K562 (cell line): ENCODE measurements at regions not wholly inside any gene's neighbourhood (a gene's known extent, or its start where the extent isn't known, plus 50 kb on each side); places are given as distances from the start of the nearest gene placed in this dataset.

Experiments used
- IFI16 ChIP-seq: fragments of 250-450 bp; sonication (Bioruptor Pico); IDR thresholded peaks from 2 replicates; pipeline ENCODE4 v2.1.2; 2022; ENCODE audit warnings: mild to moderate bottlenecking, inconsistent platforms
- KDM4B ChIP-seq, 2 experiments: fragments of 450-650 bp in 1 of 2; sonication (generic) in 1 of 2; IDR thresholded peaks; 2 replicates each; pipeline ENCODE4 v1.6.1; 2016 to 2017; ENCODE audit warnings: borderline replicate concordance in 2 of 2, antibody characterized with exemption in 1 of 2, low read depth in 1 of 2, mild to moderate bottlenecking in 1 of 2
- RAD21 ChIP-seq, 2 experiments: fragments of 250-450 bp in 1 of 2; fragments of 450-650 bp in 1 of 2; sonication (Bioruptor Pico) in 1 of 2; formaldehyde crosslinking in 1 of 2; IDR thresholded peaks in 1 of 2; conservative IDR thresholded peaks in 1 of 2; 2 replicates each; pipeline versions ENCODE4 v1.4.0 to v1.8.0; 2020 to 2022; ENCODE audit warnings: mild to moderate bottlenecking in 2 of 2, moderate library complexity in 1 of 2

DNA sequence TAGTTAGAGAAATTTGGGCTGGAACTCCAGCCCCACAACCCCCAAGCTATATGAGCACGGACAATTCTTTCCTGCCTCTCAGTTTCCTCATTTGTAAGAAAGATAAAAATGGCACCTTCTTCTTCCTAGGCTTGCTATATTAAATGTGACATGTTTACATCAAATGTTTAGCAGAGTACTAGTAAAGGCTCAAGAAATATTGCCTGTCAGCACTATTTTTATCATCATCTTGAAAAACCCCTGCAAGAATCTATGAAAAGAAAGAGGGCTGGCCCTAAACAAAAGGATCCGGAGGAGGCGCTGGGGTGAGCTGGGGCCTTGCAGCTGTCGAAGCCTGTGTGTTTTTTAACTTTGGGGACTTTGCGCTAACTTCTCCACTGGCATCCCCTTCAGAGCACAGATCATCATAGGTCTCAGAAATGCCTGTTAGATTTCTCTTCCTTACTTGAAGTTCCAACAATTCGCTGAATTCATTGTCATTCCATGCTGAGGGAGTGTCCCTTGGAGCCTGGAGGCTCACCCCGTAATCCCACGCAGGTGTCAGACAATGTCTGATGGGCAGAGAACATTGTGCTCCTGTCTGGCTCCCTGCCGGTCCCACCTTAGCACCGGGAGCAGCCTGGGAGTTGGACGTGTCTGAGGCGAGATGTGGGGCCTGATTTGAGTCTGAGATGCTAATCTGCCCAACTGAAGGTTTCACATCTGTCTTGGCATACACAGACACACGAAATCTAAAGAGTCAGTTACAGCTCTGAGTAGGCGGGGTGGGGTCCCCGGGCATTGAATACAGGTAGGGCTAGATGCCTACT lies 206.8 kb downstream of the NUAK1 start:
- TF ChIP-seq KDM4B (IDR thresholded peaks at IDR 0.05; ENCODE audit: borderline replicate concordance in 2 of 2, low read depth in 1 of 2) (no peak), IFI16 (no peak), RAD21 (CRISPR knock-in tag; conservative IDR thresholded peaks at IDR 0.05 in 1 of 2, IDR thresholded peaks at IDR 0.05 in 1 of 2) (no peak)
